ENCODE measurements at regions not wholly inside any gene's neighbourhood (a gene's known extent, or its start where the extent isn't known, plus 50 kb on each side); places are given as distances from the start of the nearest gene placed in this dataset.

- DNase-seq (ENCODE audit: low read depth, low spot score): no peak
- no peak for TF ChIP-seq CTCF (IDR thresholded peaks at IDR 0.05; ENCODE audit: low read depth, low read length)
- in situ Hi-C loops (cut with HindIII; ENCODE audit: low sequenced_read_pairs): no loop called here
- no peak overlapping the region for H3K4me3 ChIP-seq (ENCODE audit: low read depth, low read length)
These were observed 50.2 kb upstream of the THSD7B start for GRCh38 chr2:136715146-136715545.

- in situ Hi-C loops (cut with HindIII; ENCODE audit: low sequenced_read_pairs): no loop called here
- no peak for TF ChIP-seq CTCF (IDR thresholded peaks at IDR 0.05; ENCODE audit: low read depth, low read length)
- no peak for DNase-seq (ENCODE audit: low read depth, low spot score)
- no peak overlapping the region for H3K4me3 ChIP-seq (ENCODE audit: low read depth, low read length)
These were observed 50.8 kb upstream of the THSD7B start for GRCh38 chr2:136714452-136714951.

GRCh38 chr2:136713739-136714138 lies 51.6 kb upstream of the THSD7B start:
- H3K4me3 ChIP-seq (ENCODE audit: low read depth, low read length): no peak overlapping the region
- no peak for TF ChIP-seq CTCF (IDR thresholded peaks at IDR 0.05; ENCODE audit: low read depth, low read length)
- in situ Hi-C loops (cut with HindIII; ENCODE audit: low sequenced_read_pairs): no loop called here
- DNase-seq (ENCODE audit: low read depth, low spot score): no peak

- no peak overlapping the region for H3K4me3 ChIP-seq (ENCODE audit: low read depth, low read length)
- DNase-seq (ENCODE audit: low read depth, low spot score): no peak
- in situ Hi-C loops (cut with HindIII; ENCODE audit: low sequenced_read_pairs): no loop called here
- no peak for TF ChIP-seq CTCF (IDR thresholded peaks at IDR 0.05; ENCODE audit: low read depth, low read length)
These were observed 60.0 kb upstream of the THSD7B start for GRCh38 chr2:136705336-136705735.

GRCh38 chr2:136703214-136703613 lies 62.1 kb upstream of the THSD7B start:
- no peak for DNase-seq (ENCODE audit: low read depth, low spot score)
- in situ Hi-C loops (cut with HindIII; ENCODE audit: low sequenced_read_pairs): no loop called here
- no peak overlapping the region for H3K4me3 ChIP-seq (ENCODE audit: low read depth, low read length)
- no peak for TF ChIP-seq CTCF (IDR thresholded peaks at IDR 0.05; ENCODE audit: low read depth, low read length)

- in situ Hi-C loops (cut with HindIII; ENCODE audit: low sequenced_read_pairs): no loop called here
These were observed 68.9 kb upstream of the THSD7B start for GRCh38 chr2:136696438-136696837.

More at GRCh38 chr2:136696438-136696837, 68.9 kb upstream of the THSD7B start:
- no peak for DNase-seq (ENCODE audit: low read depth, low spot score)
- H3K4me3 ChIP-seq (ENCODE audit: low read depth, low read length): no peak overlapping the region
- TF ChIP-seq CTCF (IDR thresholded peaks at IDR 0.05; ENCODE audit: low read depth, low read length): no peak

All from astrocyte of the spinal cord (primary cell).